Lower lobe of right lung (tissue), 2 donors: ENCODE measurements at regions not wholly inside any gene's neighbourhood (a gene's known extent, or its start where the extent isn't known, plus 50 kb on each side); places are given as distances from the start of the nearest gene placed in this dataset.

Experiments
- ATAC-seq, 2 donors: fragments of 200-7000 bp; cut with Tn5 transposase; one replicate each; pipeline ENCODE4 v1.9.1; 2020 to 2022; ENCODE audit warnings: mild to moderate bottlenecking in 2 of 2, moderate library complexity in 2 of 2
- DNase-seq: peaks from one replicate; pipeline ENCODE4 v3.0.0-alpha.2; 2020
- H3K27ac ChIP-seq: fragments of 200-600 bp; one replicate; pipeline ENCODE4 v1.8.0; 2022
- H3K27me3 ChIP-seq: fragments of 200-600 bp; one replicate; pipeline ENCODE4 v1.8.0; 2022; ENCODE audit warnings: low read depth
- H3K36me3 ChIP-seq: fragments of 200-600 bp; one replicate; pipeline ENCODE4 v1.8.0; 2022; ENCODE audit warnings: mild to moderate bottlenecking
- H3K4me1 ChIP-seq: fragments of 200-600 bp; one replicate; pipeline ENCODE4 v1.8.0; 2022
- H3K4me3 ChIP-seq: fragments of 200-600 bp; one replicate; pipeline ENCODE4 v1.8.0; 2022; ENCODE audit warnings: mild to moderate bottlenecking
- H3K9me3 ChIP-seq: fragments of 200-600 bp; one replicate; pipeline ENCODE4 v1.8.0; 2022
- CTCF ChIP-seq: fragments of 200-600 bp; IDR thresholded peaks from one replicate; pipeline ENCODE4 v1.8.0; 2022; ENCODE audit warnings: antibody characterized with exemption, mild to moderate bottlenecking
- intact Hi-C: fragments of 100-400 bp; cut with DNase I; formaldehyde crosslinking; loops from one replicate; pipeline ENCODE4 v1.11.0; 2022
- donor health status: DM: no; HTN: yes; CAD: no; lungs with severe emphysema.

GRCh38 chr2:129467012-129467779 is 512.3 kb upstream of the RAB6C start:
- Histone ChIP-seq H3K9me3 (no peaks in the 10 kb centered on the region), H3K36me3 (no peaks in the 10 kb centered on the region), H3K4me1 (no peaks in the 10 kb centered on the region), H3K4me3 (no peak overlapping the region), H3K27ac (no peak overlapping the region), H3K27me3 (no peaks in the 10 kb centered on the region)
- TF ChIP-seq CTCF: no peak
- no peak for ATAC-seq
- intact Hi-C loops: no loop called here
- no peak for DNase-seq

- intact Hi-C loops: no loop called here
- no peak for ATAC-seq
- TF ChIP-seq CTCF: no peak
Measured at GRCh38 chr2:129467941-129468340, 511.5 kb upstream of the RAB6C start.

GRCh38 chr2:129468879-129469278 is 510.6 kb upstream of the RAB6C start:
- intact Hi-C loops: no loop called here
- no peak overlapping the region for H3K27ac ChIP-seq
- DNase-seq: no peak
- H3K4me1 ChIP-seq: no peaks in the 10 kb centered on the region
- ATAC-seq: no peak
- no peak for TF ChIP-seq CTCF
- H3K4me3 ChIP-seq: no peak overlapping the region
- no peaks in the 10 kb centered on the region for H3K36me3 ChIP-seq
- H3K27me3 ChIP-seq: no peaks in the 10 kb centered on the region
- H3K9me3 ChIP-seq: no peaks in the 10 kb centered on the region

More at GRCh38 chr2:129467941-129468340, 511.5 kb upstream of the RAB6C start:
- DNase-seq: no peak
- Histone ChIP-seq H3K4me3 (no peak overlapping the region), H3K4me1 (no peaks in the 10 kb centered on the region), H3K27ac (no peak overlapping the region), H3K9me3 (no peaks in the 10 kb centered on the region), H3K36me3 (no peaks in the 10 kb centered on the region), H3K27me3 (no peaks in the 10 kb centered on the region)

GRCh38 chr2:129469389-129469788 is 510.1 kb upstream of the RAB6C start:
- no peaks in the 10 kb centered on the region for H3K27me3 ChIP-seq
- intact Hi-C loops: no loop called here
- no peaks in the 10 kb centered on the region for H3K9me3 ChIP-seq
- ATAC-seq: no peak
- no peak overlapping the region for H3K27ac ChIP-seq
- no peaks in the 10 kb centered on the region for H3K4me1 ChIP-seq
- no peak for DNase-seq
- H3K36me3 ChIP-seq: no peaks in the 10 kb centered on the region
- no peak overlapping the region for H3K4me3 ChIP-seq
- TF ChIP-seq CTCF: no peak

DNA sequence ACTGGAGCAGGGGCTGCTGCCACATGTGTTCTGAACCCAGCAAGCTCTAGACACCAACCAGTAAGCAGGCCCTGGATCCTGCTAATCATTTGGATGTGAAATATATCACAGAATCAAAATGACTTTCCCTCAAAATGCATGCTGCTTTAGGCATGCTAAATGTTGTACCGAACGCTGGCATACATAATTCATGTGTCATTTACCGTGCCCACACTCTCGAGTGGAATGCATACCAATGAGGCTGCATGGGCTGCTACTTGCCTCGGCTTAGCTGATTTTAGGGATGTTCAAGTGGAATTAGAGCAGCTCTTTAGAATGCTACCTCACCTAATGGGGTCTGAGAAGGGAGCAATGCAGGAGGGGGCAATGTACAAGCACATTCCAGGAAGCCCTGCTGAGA is 509.6 kb upstream of the RAB6C start:
- no peak overlapping the region for H3K4me3 ChIP-seq
- ATAC-seq: no peak
- no peaks in the 10 kb centered on the region for H3K4me1 ChIP-seq
- no peak for TF ChIP-seq CTCF
- DNase-seq: no peak
- no peak overlapping the region for H3K27ac ChIP-seq
- no peaks in the 10 kb centered on the region for H3K9me3 ChIP-seq
- H3K36me3 ChIP-seq: no peaks in the 10 kb centered on the region
- H3K27me3 ChIP-seq: no peaks in the 10 kb centered on the region
- intact Hi-C loops: no loop called here
